ENCODE measurements at regions not wholly inside any gene's neighbourhood (a gene's known extent, or its start where the extent isn't known, plus 50 kb on each side); places are given as distances from the start of the nearest gene placed in this dataset.
"Not testable (repeated sequence)": the region's sequence is repeated elsewhere in the genome, so short reads cannot be mapped to it uniquely, and the experiment has no call there.

DNA sequence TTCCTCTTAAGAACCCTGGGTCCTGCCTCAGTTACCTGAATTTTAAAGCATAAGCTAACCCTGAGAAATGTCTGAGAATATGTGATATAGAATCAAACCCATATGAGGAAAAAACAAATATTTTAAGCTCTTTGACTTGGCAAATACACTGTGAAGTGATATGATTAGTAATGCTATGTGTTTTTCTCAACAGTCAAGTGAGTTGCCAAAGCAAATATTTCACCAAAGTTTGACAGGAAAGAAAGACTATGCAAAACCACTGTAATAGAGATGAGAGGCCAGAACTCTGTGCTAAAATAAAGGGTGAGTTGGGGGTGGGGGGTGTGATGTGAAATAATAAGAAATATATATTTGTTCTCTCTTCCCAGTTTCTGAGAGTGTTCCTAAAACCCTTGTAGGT is 613.5 kb upstream of the CCDC179 start:
- Histone ChIP-seq H3K27me3 (ENCODE audit: control insufficient read depth, insufficient read depth, low read length) (no peaks in the 10 kb centered on the region), H3K4me1 (ENCODE audit: control insufficient read depth, insufficient read depth, low read length) (no peaks in the 10 kb centered on the region), H3K36me3 (ENCODE audit: control insufficient read depth, insufficient read depth, low read length) (no peaks in the 10 kb centered on the region), H3K4me3 (ENCODE audit: low read length) (no peak overlapping the region), H3K9me3 (ENCODE audit: control insufficient read depth, low read length) (no peaks in the 10 kb centered on the region), H3K9ac (ENCODE audit: low read length) (no peak overlapping the region)

DNA sequence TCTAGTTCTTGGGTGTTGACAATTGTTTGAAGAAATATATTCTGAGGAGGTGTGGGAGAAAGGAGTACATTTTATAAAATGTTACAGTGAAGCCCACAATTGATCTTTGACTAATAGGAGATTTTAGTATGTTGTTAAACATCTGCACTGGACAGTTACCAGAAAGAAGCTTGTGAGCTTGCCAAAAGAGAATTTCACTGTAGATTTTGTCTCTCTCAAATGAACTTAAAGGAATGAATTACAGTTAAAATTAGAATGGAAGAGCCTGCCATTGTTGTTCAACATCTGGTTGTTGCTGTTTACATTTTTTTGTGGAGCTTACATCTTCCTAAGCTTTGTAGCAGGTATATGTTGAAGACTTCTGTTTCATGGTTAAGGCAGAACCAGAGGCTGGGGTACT is 620.5 kb upstream of the CCDC179 start:
- Histone ChIP-seq H3K9ac (ENCODE audit: low read length) (no peak overlapping the region), H3K27me3 (ENCODE audit: control insufficient read depth, insufficient read depth, low read length) (no peaks in the 10 kb centered on the region), H3K4me1 (ENCODE audit: control insufficient read depth, insufficient read depth, low read length) (no peaks in the 10 kb centered on the region), H3K36me3 (ENCODE audit: control insufficient read depth, insufficient read depth, low read length) (no peaks in the 10 kb centered on the region), H3K9me3 (ENCODE audit: control insufficient read depth, low read length) (no peaks in the 10 kb centered on the region), H3K4me3 (ENCODE audit: low read length) (no peak overlapping the region)

DNA sequence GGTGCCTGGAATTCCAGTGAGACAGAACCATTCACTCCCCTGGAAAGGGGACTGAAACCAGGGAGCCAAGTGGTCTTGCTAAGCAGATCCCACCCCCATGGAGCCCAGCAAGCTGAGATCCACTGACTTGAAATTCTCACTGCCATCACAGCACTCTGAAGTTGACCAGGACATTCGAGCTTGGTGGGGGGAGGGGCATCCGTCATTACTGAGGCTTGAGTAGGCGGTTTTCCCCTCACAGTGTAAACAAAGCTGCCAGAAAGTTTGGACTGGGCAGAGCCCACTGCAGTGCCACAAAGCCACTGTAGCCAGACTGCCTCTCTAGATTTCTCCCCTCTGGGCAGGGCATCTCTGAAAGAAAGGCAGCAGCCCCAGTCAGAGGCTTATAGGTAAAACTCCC is 623.9 kb upstream of the CCDC179 start:
- H3K36me3 ChIP-seq (ENCODE audit: control insufficient read depth, insufficient read depth, low read length); H3K4me1 ChIP-seq (ENCODE audit: control insufficient read depth, insufficient read depth, low read length); H3K4me3 ChIP-seq (ENCODE audit: low read length); H3K9me3 ChIP-seq (ENCODE audit: control insufficient read depth, low read length); H3K27me3 ChIP-seq (ENCODE audit: control insufficient read depth, insufficient read depth, low read length); H3K9ac ChIP-seq (ENCODE audit: low read length): not testable (repeated sequence)

DNA sequence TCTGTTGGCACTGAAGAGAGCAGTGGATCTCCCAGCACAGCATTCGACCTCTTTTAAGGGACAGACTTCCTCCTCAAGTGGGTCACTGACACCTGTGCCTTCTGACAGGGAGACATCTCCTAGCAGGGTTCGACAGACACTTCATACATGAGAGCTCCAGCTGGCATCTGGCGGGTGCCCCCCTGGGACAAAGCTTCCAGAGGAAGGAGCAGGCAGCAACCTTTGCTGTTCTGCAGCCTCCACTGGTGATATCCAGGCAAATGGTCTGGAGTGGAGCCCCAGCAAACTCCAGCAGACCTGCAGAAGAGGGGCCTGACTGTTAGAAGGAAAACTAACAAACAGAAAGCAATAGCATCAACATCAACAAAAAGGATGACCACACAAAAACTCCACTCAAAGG is 624.3 kb upstream of the CCDC179 start:
- not testable (repeated sequence) for H3K4me1 ChIP-seq (ENCODE audit: control insufficient read depth, insufficient read depth, low read length); H3K36me3 ChIP-seq (ENCODE audit: control insufficient read depth, insufficient read depth, low read length); H3K9me3 ChIP-seq (ENCODE audit: control insufficient read depth, low read length); H3K4me3 ChIP-seq (ENCODE audit: low read length); H3K9ac ChIP-seq (ENCODE audit: low read length); H3K27me3 ChIP-seq (ENCODE audit: control insufficient read depth, insufficient read depth, low read length)

DNA sequence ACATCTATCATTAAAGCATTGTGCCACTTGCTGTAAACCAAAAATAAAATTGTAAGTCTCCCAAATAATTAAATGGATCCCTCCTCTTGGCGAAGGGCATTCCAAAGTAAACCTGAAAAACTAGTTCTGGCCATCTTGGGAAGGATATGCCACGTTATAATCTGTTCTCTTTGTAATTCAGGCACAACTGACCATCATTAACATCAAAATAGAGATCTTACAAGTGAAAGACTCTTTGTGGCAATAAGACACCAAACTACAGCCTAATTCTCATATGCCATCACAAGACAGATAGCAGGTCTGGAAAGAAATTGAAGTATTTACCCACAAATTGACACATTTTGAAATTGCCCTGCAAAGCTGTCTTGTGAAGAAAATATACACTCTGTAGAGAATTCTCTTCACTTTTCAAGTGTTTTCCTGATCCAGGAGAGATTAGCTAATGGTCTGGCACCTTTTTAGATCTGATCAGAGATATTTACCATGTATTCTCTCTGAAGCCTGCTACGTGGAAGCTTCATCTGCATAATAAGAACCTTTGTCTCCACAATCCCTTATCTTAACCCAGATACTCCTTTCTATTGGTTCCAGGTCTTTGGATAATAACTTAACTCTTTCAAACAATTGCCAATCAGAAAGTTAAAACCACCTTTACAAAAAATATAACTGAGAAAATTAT is 630.4 kb upstream of the CCDC179 start:
- Histone ChIP-seq H3K9ac (ENCODE audit: low read length) (no peak overlapping the region), H3K4me3 (ENCODE audit: low read length) (no peak overlapping the region), H3K4me1 (ENCODE audit: control insufficient read depth, insufficient read depth, low read length) (no peaks in the 10 kb centered on the region), H3K36me3 (ENCODE audit: control insufficient read depth, insufficient read depth, low read length) (no peaks in the 10 kb centered on the region), H3K27me3 (ENCODE audit: control insufficient read depth, insufficient read depth, low read length) (no peaks in the 10 kb centered on the region), H3K9me3 (ENCODE audit: control insufficient read depth, low read length) (no peaks in the 10 kb centered on the region)

DNA sequence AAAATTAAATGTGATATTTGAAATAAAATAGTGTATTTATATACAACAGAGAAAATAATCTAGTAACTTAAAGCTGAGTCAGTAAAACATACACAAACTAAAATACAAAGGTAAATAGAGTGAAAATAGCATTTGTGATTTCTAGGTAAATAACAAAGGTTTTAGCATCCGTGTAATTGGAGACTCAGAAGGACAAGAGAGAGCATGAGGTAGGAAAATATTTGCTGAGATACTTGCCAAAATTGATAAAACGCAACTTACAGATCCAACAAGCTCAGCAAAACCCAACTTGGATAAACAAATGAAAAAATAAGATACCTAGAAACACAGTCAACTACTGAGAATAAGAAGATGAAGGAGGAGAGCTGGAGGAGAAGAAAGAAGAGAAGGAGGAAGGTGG is 634.7 kb upstream of the CCDC179 start:
- H3K4me1 ChIP-seq (ENCODE audit: control insufficient read depth, insufficient read depth, low read length) = no peaks in the 10 kb centered on the region
- H3K9ac ChIP-seq (ENCODE audit: low read length) = no peak overlapping the region
- no peaks in the 10 kb centered on the region for H3K9me3 ChIP-seq (ENCODE audit: control insufficient read depth, low read length)
- H3K36me3 ChIP-seq (ENCODE audit: control insufficient read depth, insufficient read depth, low read length) = no peaks in the 10 kb centered on the region
- no peaks in the 10 kb centered on the region for H3K27me3 ChIP-seq (ENCODE audit: control insufficient read depth, insufficient read depth, low read length)
- H3K4me3 ChIP-seq (ENCODE audit: low read length) = no peak overlapping the region

DNA sequence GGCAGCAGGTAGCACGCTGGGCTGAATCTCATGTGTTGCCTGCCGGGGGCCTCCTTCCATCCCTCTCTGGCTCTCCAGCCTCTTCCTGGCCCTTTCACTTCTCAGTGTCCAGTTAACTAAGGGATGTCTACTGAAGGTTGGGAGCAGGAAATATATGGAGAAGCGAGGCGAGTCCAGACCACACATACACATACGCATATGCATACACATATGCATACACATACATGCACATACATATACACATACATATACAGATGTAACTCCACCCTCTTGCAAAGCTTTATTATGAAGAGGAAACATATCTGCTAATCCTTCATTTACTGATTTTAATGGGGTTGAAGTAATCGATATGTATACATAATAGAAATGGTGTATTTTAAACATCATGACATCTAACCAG is 636.1 kb upstream of the CCDC179 start:
- H3K4me1 ChIP-seq (ENCODE audit: control insufficient read depth, insufficient read depth, low read length) = no peaks in the 10 kb centered on the region
- no peaks in the 10 kb centered on the region for H3K36me3 ChIP-seq (ENCODE audit: control insufficient read depth, insufficient read depth, low read length)
- no peak overlapping the region for H3K4me3 ChIP-seq (ENCODE audit: low read length)
- H3K27me3 ChIP-seq (ENCODE audit: control insufficient read depth, insufficient read depth, low read length) = no peaks in the 10 kb centered on the region
- no peaks in the 10 kb centered on the region for H3K9me3 ChIP-seq (ENCODE audit: control insufficient read depth, low read length)
- no peak overlapping the region for H3K9ac ChIP-seq (ENCODE audit: low read length)

DNA sequence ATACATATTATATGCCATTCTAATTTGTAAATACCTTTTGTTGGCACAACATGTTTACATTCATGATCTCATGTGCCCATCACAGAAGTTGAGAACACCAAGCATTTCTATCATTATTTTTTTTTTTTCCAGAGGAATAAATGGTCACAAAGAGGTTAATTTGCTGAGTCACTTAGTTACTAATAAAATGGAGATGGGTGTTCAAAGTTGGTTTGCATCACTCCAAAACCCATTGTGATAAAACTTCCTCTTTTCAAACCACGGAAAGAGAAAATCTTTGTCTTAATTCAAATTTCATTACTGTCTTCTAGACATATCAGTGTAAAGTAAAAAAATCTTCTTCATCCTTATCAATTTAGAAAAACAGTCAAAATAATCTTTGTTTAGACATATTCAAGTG is 636.8 kb upstream of the CCDC179 start:
- H3K4me3 ChIP-seq (ENCODE audit: low read length) = no peak overlapping the region
- H3K27me3 ChIP-seq (ENCODE audit: control insufficient read depth, insufficient read depth, low read length) = no peaks in the 10 kb centered on the region
- H3K9me3 ChIP-seq (ENCODE audit: control insufficient read depth, low read length) = no peaks in the 10 kb centered on the region
- H3K4me1 ChIP-seq (ENCODE audit: control insufficient read depth, insufficient read depth, low read length) = no peaks in the 10 kb centered on the region
- no peaks in the 10 kb centered on the region for H3K36me3 ChIP-seq (ENCODE audit: control insufficient read depth, insufficient read depth, low read length)
- no peak overlapping the region for H3K9ac ChIP-seq (ENCODE audit: low read length)

DNA sequence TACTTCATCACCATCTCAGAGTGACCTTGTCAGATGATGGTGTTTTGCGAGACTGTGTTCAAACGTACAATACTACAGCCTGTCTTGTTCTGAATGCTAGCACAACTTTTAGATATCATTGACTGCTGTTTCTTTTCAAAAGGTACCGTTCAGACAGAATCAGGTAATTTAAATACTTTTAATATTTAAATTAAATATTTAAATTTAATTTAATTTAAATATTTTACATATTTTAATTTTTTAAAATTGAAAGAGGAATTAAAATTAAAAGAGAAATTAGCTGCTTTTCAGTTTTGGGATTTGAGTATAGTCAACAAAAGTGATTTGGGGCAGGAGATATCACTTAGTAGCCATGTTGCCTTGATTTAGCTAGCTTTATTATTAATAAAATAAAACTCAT is 642.1 kb upstream of the CCDC179 start:
- H3K4me1 ChIP-seq (ENCODE audit: control insufficient read depth, insufficient read depth, low read length) = no peaks in the 10 kb centered on the region
- no peaks in the 10 kb centered on the region for H3K36me3 ChIP-seq (ENCODE audit: control insufficient read depth, insufficient read depth, low read length)
- H3K4me3 ChIP-seq (ENCODE audit: low read length) = no peak overlapping the region
- no peak overlapping the region for H3K9ac ChIP-seq (ENCODE audit: low read length)
- no peaks in the 10 kb centered on the region for H3K9me3 ChIP-seq (ENCODE audit: control insufficient read depth, low read length)
- H3K27me3 ChIP-seq (ENCODE audit: control insufficient read depth, insufficient read depth, low read length) = no peaks in the 10 kb centered on the region

DNA sequence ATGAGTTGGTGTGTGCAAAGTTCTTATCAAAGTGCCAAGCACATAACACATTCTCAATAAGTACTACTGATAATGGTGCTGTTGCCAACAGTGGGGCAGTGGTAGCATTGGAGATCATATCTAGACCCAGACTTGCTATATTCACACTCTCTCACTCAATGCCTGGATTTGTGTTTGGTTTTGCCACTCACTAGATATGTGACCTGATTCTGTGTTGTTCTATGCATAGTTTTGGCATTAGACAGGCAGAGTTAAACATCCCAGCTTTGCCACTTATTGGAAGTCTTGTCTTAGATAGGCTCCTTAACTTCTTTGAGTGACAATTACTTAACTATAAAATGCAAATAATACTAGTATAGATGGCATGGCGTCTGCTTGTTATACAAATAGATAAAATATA is 642.6 kb upstream of the CCDC179 start:
- Histone ChIP-seq H3K9ac (ENCODE audit: low read length) (no peak overlapping the region), H3K36me3 (ENCODE audit: control insufficient read depth, insufficient read depth, low read length) (no peaks in the 10 kb centered on the region), H3K27me3 (ENCODE audit: control insufficient read depth, insufficient read depth, low read length) (no peaks in the 10 kb centered on the region), H3K4me1 (ENCODE audit: control insufficient read depth, insufficient read depth, low read length) (no peaks in the 10 kb centered on the region), H3K9me3 (ENCODE audit: control insufficient read depth, low read length) (no peaks in the 10 kb centered on the region), H3K4me3 (ENCODE audit: low read length) (no peak overlapping the region)

DNA sequence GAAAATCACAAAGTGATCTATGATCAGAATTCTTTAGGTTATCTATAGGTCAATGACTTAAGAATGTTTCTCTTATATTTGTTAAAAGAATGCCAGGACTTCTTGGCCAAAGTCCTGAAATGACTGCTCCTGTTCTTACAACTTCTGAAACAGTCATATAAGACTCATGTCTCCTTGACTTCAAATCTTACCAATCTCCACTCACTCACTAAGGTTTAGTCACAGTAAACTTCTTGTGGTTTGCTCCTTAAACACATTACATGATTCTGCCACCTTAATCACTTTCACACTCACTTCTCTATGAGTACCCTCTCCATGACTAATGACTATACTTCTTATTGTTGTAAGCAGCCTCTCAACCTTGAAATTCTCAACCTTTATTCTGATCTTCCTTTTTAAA is 648.7 kb upstream of the CCDC179 start:
- H3K4me1 ChIP-seq (ENCODE audit: control insufficient read depth, insufficient read depth, low read length) = no peaks in the 10 kb centered on the region
- no peak overlapping the region for H3K4me3 ChIP-seq (ENCODE audit: low read length)
- H3K27me3 ChIP-seq (ENCODE audit: control insufficient read depth, insufficient read depth, low read length) = no peaks in the 10 kb centered on the region
- no peaks in the 10 kb centered on the region for H3K36me3 ChIP-seq (ENCODE audit: control insufficient read depth, insufficient read depth, low read length)
- no peaks in the 10 kb centered on the region for H3K9me3 ChIP-seq (ENCODE audit: control insufficient read depth, low read length)
- no peak overlapping the region for H3K9ac ChIP-seq (ENCODE audit: low read length)

DNA sequence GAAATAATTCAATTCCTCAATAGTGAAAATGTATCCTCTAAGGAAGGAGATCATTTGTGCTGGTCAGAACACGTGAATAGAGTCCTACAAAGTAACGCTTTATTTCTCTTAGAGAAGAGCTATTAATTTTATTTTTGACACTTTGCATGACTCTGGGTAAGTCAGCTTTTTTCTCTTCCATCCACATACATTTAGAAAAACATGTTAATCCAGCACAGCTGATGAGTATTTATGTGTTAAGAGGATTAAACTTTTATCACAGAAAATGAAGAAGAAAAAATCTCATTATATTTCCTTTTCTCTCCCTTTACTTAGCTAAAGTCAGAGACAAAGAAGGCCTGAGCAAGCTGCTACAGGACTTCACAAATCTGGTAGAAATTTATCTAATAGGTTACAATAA is 649.5 kb upstream of the CCDC179 start:
- no peaks in the 10 kb centered on the region for H3K9me3 ChIP-seq (ENCODE audit: control insufficient read depth, low read length)
- no peak overlapping the region for H3K4me3 ChIP-seq (ENCODE audit: low read length)

DNA sequence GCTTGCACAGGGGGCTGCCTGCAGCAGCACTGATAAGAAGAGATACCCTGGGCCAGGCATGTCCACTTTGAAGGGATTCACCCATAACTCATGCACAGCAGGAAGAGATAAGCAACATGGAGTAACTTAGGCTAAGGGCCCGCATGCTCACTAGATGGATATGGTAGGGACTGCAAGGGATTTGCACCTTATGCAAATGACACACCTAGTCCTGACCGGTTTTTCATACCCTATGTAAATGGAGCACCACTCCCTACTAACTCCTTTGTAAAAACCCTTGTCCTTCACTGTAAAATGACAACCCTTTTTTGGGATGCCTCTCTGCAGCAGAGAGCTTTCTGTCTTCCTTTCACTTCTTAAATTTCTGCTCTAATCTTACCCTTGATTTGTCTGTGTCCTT is 658.9 kb upstream of the CCDC179 start:
- Histone ChIP-seq H3K9me3 (ENCODE audit: control insufficient read depth, low read length) (no peaks in the 10 kb centered on the region), H3K9ac (ENCODE audit: low read length) (no peak overlapping the region), H3K27me3 (ENCODE audit: control insufficient read depth, insufficient read depth, low read length) (no peaks in the 10 kb centered on the region), H3K4me1 (ENCODE audit: control insufficient read depth, insufficient read depth, low read length) (no peaks in the 10 kb centered on the region), H3K36me3 (ENCODE audit: control insufficient read depth, insufficient read depth, low read length) (no peaks in the 10 kb centered on the region), H3K4me3 (ENCODE audit: low read length) (no peak overlapping the region)

More for the DNA sequence above, 649.5 kb upstream of the CCDC179 start:
- Histone ChIP-seq H3K27me3 (ENCODE audit: control insufficient read depth, insufficient read depth, low read length) (no peaks in the 10 kb centered on the region), H3K36me3 (ENCODE audit: control insufficient read depth, insufficient read depth, low read length) (no peaks in the 10 kb centered on the region), H3K9ac (ENCODE audit: low read length) (no peak overlapping the region), H3K4me1 (ENCODE audit: control insufficient read depth, insufficient read depth, low read length) (no peaks in the 10 kb centered on the region)

Data from mucosa of stomach (tissue), 1 donor.